ENCODE measurements at regions not wholly inside any gene's neighbourhood (a gene's known extent, or its start where the extent isn't known, plus 50 kb on each side); places are given as distances from the start of the nearest gene placed in this dataset.

- Histone ChIP-seq H3K27ac (no peak overlapping the region), H3K9me3 (ENCODE audit: low read depth) (no peaks in the 10 kb centered on the region), H3K4me1 (peaks cover 45% of the 10 kb centered on the region), H3K79me2 (ENCODE audit: low read depth) (no peaks in the 10 kb centered on the region), H3K4me2 (no peak overlapping the region), H3K36me3 (no peaks in the 10 kb centered on the region), H2AFZ (replicated peaks) (no peak overlapping the region), H4K20me1 (ENCODE audit: low read depth) (no peaks in the 10 kb centered on the region), H3K4me3 (no peak overlapping the region), H3F3A (ENCODE audit: low read depth) (peaks cover 10% of the 10 kb centered on the region), H3K27me3 (no peaks in the 10 kb centered on the region), H3K9ac (no peak overlapping the region)
- Mint-ChIP-seq H3K36me3 (peaks cover 2% of the 10 kb centered on the region), H3K27me3 (ENCODE audit: insufficient read depth, low read depth) (peaks cover 7% of the 10 kb centered on the region), H3K27ac (no peak overlapping the region), H3K4me3 (no peak overlapping the region), H3K9me3 (peaks cover 13% of the 10 kb centered on the region), H3K4me1 (peaks cover 44% of the 10 kb centered on the region)
- TF ChIP-seq CTCF (IDR thresholded peaks at IDR 0.05) (no peak), EZH2phosphoT487 (IDR thresholded peaks at IDR 0.05) (no peak), EZH2 (IDR thresholded peaks at IDR 0.05) (no peak)
- DNase-seq (ENCODE audit: low spot score): no peak
These were observed 183.8 kb upstream of the CD180 start for GRCh38 chr5:67380431-67380830.

GRCh38 chr5:67379753-67380152, 183.2 kb upstream of the CD180 start:
- Mint-ChIP-seq H3K4me3 (no peak overlapping the region), H3K4me1 (peaks cover 44% of the 10 kb centered on the region), H3K36me3 (peaks cover 2% of the 10 kb centered on the region)

GRCh38 chr5:67378256-67378655, 181.7 kb upstream of the CD180 start:
- peaks cover 2% of the 10 kb centered on the region for H3K36me3 Mint-ChIP-seq
- no peaks in the 10 kb centered on the region for H3K36me3 ChIP-seq
- TF ChIP-seq EZH2phosphoT487 (IDR thresholded peaks at IDR 0.05): no peak
- peak overlapping the region; percentile 54 for H3K4me2 ChIP-seq
- no peak overlapping the region for H2AFZ ChIP-seq (replicated peaks)
- peaks cover 7% of the 10 kb centered on the region for H3K27me3 Mint-ChIP-seq (ENCODE audit: insufficient read depth, low read depth)
- DNase-seq (ENCODE audit: low spot score): no peak
- H3K4me3 ChIP-seq: no peak overlapping the region
- no peaks in the 10 kb centered on the region for H4K20me1 ChIP-seq (ENCODE audit: low read depth)
- peaks cover 28% of the 10 kb centered on the region for H3K9me3 Mint-ChIP-seq
- no peaks in the 10 kb centered on the region for H3K9me3 ChIP-seq (ENCODE audit: low read depth)
- H3K4me1 Mint-ChIP-seq: peaks cover 44% of the 10 kb centered on the region
- peaks cover 45% of the 10 kb centered on the region for H3K4me1 ChIP-seq
- no peaks in the 10 kb centered on the region for H3K79me2 ChIP-seq (ENCODE audit: low read depth)
- H3K27me3 ChIP-seq: no peaks in the 10 kb centered on the region
- no peak overlapping the region for H3K27ac ChIP-seq
- no peak overlapping the region for H3K9ac ChIP-seq
- no peak overlapping the region for H3K4me3 Mint-ChIP-seq
- H3F3A ChIP-seq (ENCODE audit: low read depth): peaks cover 10% of the 10 kb centered on the region
- H3K27ac Mint-ChIP-seq: no peak overlapping the region

More at GRCh38 chr5:67379753-67380152, 183.2 kb upstream of the CD180 start:
- Histone ChIP-seq H3K36me3 (no peaks in the 10 kb centered on the region), H3K4me3 (no peak overlapping the region), H3K27ac (no peak overlapping the region), H4K20me1 (ENCODE audit: low read depth) (no peaks in the 10 kb centered on the region), H3K27me3 (no peaks in the 10 kb centered on the region), H3K4me2 (no peak overlapping the region), H3K4me1 (peaks cover 45% of the 10 kb centered on the region), H3K9me3 (ENCODE audit: low read depth) (no peaks in the 10 kb centered on the region), H3F3A (ENCODE audit: low read depth) (peaks cover 10% of the 10 kb centered on the region), H3K79me2 (ENCODE audit: low read depth) (no peaks in the 10 kb centered on the region), H3K9ac (no peak overlapping the region), H2AFZ (replicated peaks) (no peak overlapping the region)
- peaks cover 7% of the 10 kb centered on the region for H3K27me3 Mint-ChIP-seq (ENCODE audit: insufficient read depth, low read depth)
- DNase-seq (ENCODE audit: low spot score): no peak
- TF ChIP-seq EZH2 (IDR thresholded peaks at IDR 0.05): no peak
- no peak for TF ChIP-seq CTCF (IDR thresholded peaks at IDR 0.05)
- TF ChIP-seq EZH2phosphoT487 (IDR thresholded peaks at IDR 0.05): no peak
- H3K27ac Mint-ChIP-seq: no peak overlapping the region
- peaks cover 17% of the 10 kb centered on the region for H3K9me3 Mint-ChIP-seq

- H3K36me3 ChIP-seq: no peaks in the 10 kb centered on the region
- H3K79me2 ChIP-seq (ENCODE audit: low read depth): no peaks in the 10 kb centered on the region
- Mint-ChIP-seq H3K36me3 (peaks cover 2% of the 10 kb centered on the region), H3K4me1 (peaks cover 44% of the 10 kb centered on the region), H3K9me3 (peaks cover 28% of the 10 kb centered on the region), H3K27ac (no peak overlapping the region), H3K27me3 (ENCODE audit: insufficient read depth, low read depth) (peaks cover 7% of the 10 kb centered on the region), H3K4me3 (no peak overlapping the region)
- H3K9ac ChIP-seq: no peak overlapping the region
- no peaks in the 10 kb centered on the region for H3K27me3 ChIP-seq
- peak overlapping the region; percentile 54 for H3K4me2 ChIP-seq
- no peak overlapping the region for H2AFZ ChIP-seq (replicated peaks)
- peaks cover 45% of the 10 kb centered on the region for H3K4me1 ChIP-seq
- H3F3A ChIP-seq (ENCODE audit: low read depth): peaks cover 10% of the 10 kb centered on the region
- H3K9me3 ChIP-seq (ENCODE audit: low read depth): no peaks in the 10 kb centered on the region
- DNase-seq (ENCODE audit: low spot score): peak; percentile 85
- peak overlapping the region; percentile 68 for H3K27ac ChIP-seq
- no peaks in the 10 kb centered on the region for H4K20me1 ChIP-seq (ENCODE audit: low read depth)
- TF ChIP-seq CTCF (IDR thresholded peaks at IDR 0.05) (no peak), EZH2phosphoT487 (IDR thresholded peaks at IDR 0.05) (no peak), EZH2 (IDR thresholded peaks at IDR 0.05) (no peak)
- H3K4me3 ChIP-seq: no peak overlapping the region
These were observed 181.0 kb upstream of the CD180 start for GRCh38 chr5:67377631-67378030.

Data from neural progenitor cell (in vitro differentiated cells).